ENCODE measurements at regions not wholly inside any gene's neighbourhood (a gene's known extent, or its start where the extent isn't known, plus 50 kb on each side); places are given as distances from the start of the nearest gene placed in this dataset.

- FAIRE-seq (no peak), DNase-seq (ENCODE audit: low read depth, low spot score) (no peak)
- no peaks in the 10 kb centered on the region for H3K9me3 ChIP-seq (ENCODE audit: control insufficient read depth, low read depth, low read length)
- no peak overlapping the region for H3K4me3 ChIP-seq (ENCODE audit: control insufficient read depth in 2 of 3, extremely low read depth in 1 of 3, insufficient read depth in 2 of 3, low read depth in 1 of 3, low read length in 3 of 3)
- no peak overlapping the region for H3K4me2 ChIP-seq (ENCODE audit: control insufficient read depth, extremely low read depth, insufficient read depth, low read depth, low read length)
- dilution Hi-C loops (cut with MboI; ENCODE audit: extremely low pct_ligation_motif_present, low sequenced_read_pairs): no loop called here
- no peaks in the 10 kb centered on the region for H3K79me2 ChIP-seq (ENCODE audit: control insufficient read depth, insufficient read depth, low read length)
- TF ChIP-seq, protein P1, sequence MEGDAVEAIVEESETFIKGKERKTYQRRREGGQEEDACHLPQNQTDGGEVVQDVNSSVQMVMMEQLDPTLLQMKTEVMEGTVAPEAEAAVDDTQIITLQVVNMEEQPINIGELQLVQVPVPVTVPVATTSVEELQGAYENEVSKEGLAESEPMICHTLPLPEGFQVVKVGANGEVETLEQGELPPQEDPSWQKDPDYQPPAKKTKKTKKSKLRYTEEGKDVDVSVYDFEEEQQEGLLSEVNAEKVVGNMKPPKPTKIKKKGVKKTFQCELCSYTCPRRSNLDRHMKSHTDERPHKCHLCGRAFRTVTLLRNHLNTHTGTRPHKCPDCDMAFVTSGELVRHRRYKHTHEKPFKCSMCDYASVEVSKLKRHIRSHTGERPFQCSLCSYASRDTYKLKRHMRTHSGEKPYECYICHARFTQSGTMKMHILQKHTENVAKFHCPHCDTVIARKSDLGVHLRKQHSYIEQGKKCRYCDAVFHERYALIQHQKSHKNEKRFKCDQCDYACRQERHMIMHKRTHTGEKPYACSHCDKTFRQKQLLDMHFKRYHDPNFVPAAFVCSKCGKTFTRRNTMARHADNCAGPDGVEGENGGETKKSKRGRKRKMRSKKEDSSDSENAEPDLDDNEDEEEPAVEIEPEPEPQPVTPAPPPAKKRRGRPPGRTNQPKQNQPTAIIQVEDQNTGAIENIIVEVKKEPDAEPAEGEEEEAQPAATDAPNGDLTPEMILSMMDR (optimal IDR thresholded peaks at IDR 0.05 in 1 of 3, IDR thresholded peaks at IDR 0.05 in 1 of 3, conservative IDR thresholded peaks at IDR 0.05 in 1 of 3; ENCODE audit: extremely low read depth in 1 of 3, insufficient read depth in 2 of 3, low read length in 3 of 3): no peak
- no peak for TF ChIP-seq EZH2 (IDR thresholded peaks at IDR 0.05; ENCODE audit: low read length)
- no peaks in the 10 kb centered on the region for H3K4me1 ChIP-seq (ENCODE audit: control insufficient read depth, extremely low read depth, insufficient read depth, low read length)
- no peak overlapping the region for H3K27ac ChIP-seq (ENCODE audit: control insufficient read depth, insufficient read depth, low read length)
- no peaks in the 10 kb centered on the region for H3K27me3 ChIP-seq (ENCODE audit: control insufficient read depth, extremely low read depth, insufficient read depth, low read length)
- H3K9ac ChIP-seq (ENCODE audit: control insufficient read depth, extremely low read depth, insufficient read depth, low read length): no peak overlapping the region
- no peaks in the 10 kb centered on the region for H3K36me3 ChIP-seq (ENCODE audit: control insufficient read depth in 2 of 2, extremely low read depth in 1 of 2, insufficient read depth in 2 of 2, low read length in 2 of 2)
- H2AFZ ChIP-seq (ENCODE audit: control insufficient read depth, low read length): no peak overlapping the region
- no peaks in the 10 kb centered on the region for H4K20me1 ChIP-seq (ENCODE audit: control insufficient read depth, extremely low read depth, insufficient read depth, low read length)
- no peaks in the 10 kb centered on the region for H3K9me1 ChIP-seq (ENCODE audit: control insufficient read depth, extremely low read depth, insufficient read depth, low read length)
Measured at GRCh38 chr10:83648201-83648600, 491.1 kb upstream of the GHITM start.

DNA sequence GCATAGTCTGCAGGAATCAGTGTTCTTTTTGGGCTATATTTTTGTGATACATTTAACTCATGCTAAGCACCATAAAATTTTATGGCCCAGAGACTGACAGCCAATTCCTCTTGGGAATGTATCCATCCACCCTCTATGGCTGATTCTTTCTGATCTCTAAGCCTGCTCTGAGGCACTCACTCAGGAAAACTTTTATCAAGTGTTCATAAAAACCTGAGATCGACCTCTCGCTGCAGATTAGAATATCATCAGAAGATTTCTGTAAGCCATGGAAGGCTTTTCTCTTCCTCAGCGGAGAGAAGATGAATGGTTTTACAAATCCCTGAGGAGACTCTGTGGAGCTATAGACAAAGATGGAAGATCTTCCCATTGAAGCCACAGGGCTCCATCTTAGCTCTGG lies 489.8 kb upstream of the GHITM start:
- FAIRE-seq (no peak), DNase-seq (ENCODE audit: low read depth, low spot score) (no peak)
- no peak overlapping the region for H3K27ac ChIP-seq (ENCODE audit: control insufficient read depth, insufficient read depth, low read length)
- H3K4me3 ChIP-seq (ENCODE audit: control insufficient read depth in 2 of 3, extremely low read depth in 1 of 3, insufficient read depth in 2 of 3, low read depth in 1 of 3, low read length in 3 of 3): no peak overlapping the region
- no peaks in the 10 kb centered on the region for H4K20me1 ChIP-seq (ENCODE audit: control insufficient read depth, extremely low read depth, insufficient read depth, low read length)
- H3K9ac ChIP-seq (ENCODE audit: control insufficient read depth, extremely low read depth, insufficient read depth, low read length): no peak overlapping the region
- dilution Hi-C loops (cut with MboI; ENCODE audit: extremely low pct_ligation_motif_present, low sequenced_read_pairs): no loop called here
- no peak for TF ChIP-seq EZH2 (IDR thresholded peaks at IDR 0.05; ENCODE audit: low read length)
- TF ChIP-seq, protein P1 (optimal IDR thresholded peaks at IDR 0.05 in 1 of 3, IDR thresholded peaks at IDR 0.05 in 1 of 3, conservative IDR thresholded peaks at IDR 0.05 in 1 of 3; ENCODE audit: extremely low read depth in 1 of 3, insufficient read depth in 2 of 3, low read length in 3 of 3): no peak
- no peaks in the 10 kb centered on the region for H3K9me3 ChIP-seq (ENCODE audit: control insufficient read depth, low read depth, low read length)
- no peaks in the 10 kb centered on the region for H3K36me3 ChIP-seq (ENCODE audit: control insufficient read depth in 2 of 2, extremely low read depth in 1 of 2, insufficient read depth in 2 of 2, low read length in 2 of 2)
- no peak overlapping the region for H3K4me2 ChIP-seq (ENCODE audit: control insufficient read depth, extremely low read depth, insufficient read depth, low read depth, low read length)
- no peak overlapping the region for H2AFZ ChIP-seq (ENCODE audit: control insufficient read depth, low read length)
- H3K9me1 ChIP-seq (ENCODE audit: control insufficient read depth, extremely low read depth, insufficient read depth, low read length): no peaks in the 10 kb centered on the region
- no peaks in the 10 kb centered on the region for H3K27me3 ChIP-seq (ENCODE audit: control insufficient read depth, extremely low read depth, insufficient read depth, low read length)
- H3K79me2 ChIP-seq (ENCODE audit: control insufficient read depth, insufficient read depth, low read length): no peaks in the 10 kb centered on the region
- H3K4me1 ChIP-seq (ENCODE audit: control insufficient read depth, extremely low read depth, insufficient read depth, low read length): no peaks in the 10 kb centered on the region

All from keratinocyte (primary cell).